ENCODE measurements at regions not wholly inside any gene's neighbourhood (a gene's known extent, or its start where the extent isn't known, plus 50 kb on each side); places are given as distances from the start of the nearest gene placed in this dataset.
"Not testable (repeated sequence)": the region's sequence is repeated elsewhere in the genome, so short reads cannot be mapped to it uniquely, and the experiment has no call there.

- Histone ChIP-seq H3K9me3 (no peaks in the 10 kb centered on the region), H3K4me1 (0 out of 2 replicates have a peak, but pooled peaks cover 1% of the 10 kb centered on the region), H3K36me3 (replicated peaks) (no peaks in the 10 kb centered on the region), H3K27me3 (ENCODE audit: low read depth) (no peaks in the 10 kb centered on the region), H3K4me3 (no peak overlapping the region)
- no peak for DNase-seq (ENCODE audit: low spot score in 2 of 2)
- in situ Hi-C loops (cut with MboI; ENCODE audit: low sequenced_read_pairs) = no loop called here
These were observed 108.3 kb downstream of the HNRNPLL start for GRCh38 chr2:38494394-38494793.

- H3K4me3 ChIP-seq = no peak overlapping the region
- H3K9me3 ChIP-seq = no peaks in the 10 kb centered on the region
- no peak for DNase-seq (ENCODE audit: low spot score in 2 of 2)
- H3K36me3 ChIP-seq (replicated peaks) = no peaks in the 10 kb centered on the region
- H3K27me3 ChIP-seq (ENCODE audit: low read depth) = no peaks in the 10 kb centered on the region
- in situ Hi-C loops (cut with MboI; ENCODE audit: low sequenced_read_pairs) = no loop called here
- no peaks in the 10 kb centered on the region for H3K4me1 ChIP-seq
These were observed 110.6 kb downstream of the HNRNPLL start for GRCh38 chr2:38492042-38492615.

GRCh38 chr2:38491436-38491835 is 111.3 kb downstream of the HNRNPLL start:
- no peaks in the 10 kb centered on the region for H3K9me3 ChIP-seq
- no peaks in the 10 kb centered on the region for H3K36me3 ChIP-seq (replicated peaks)
- no peaks in the 10 kb centered on the region for H3K27me3 ChIP-seq (ENCODE audit: low read depth)
- no peak for DNase-seq (ENCODE audit: low spot score in 2 of 2)
- no peak overlapping the region for H3K4me3 ChIP-seq
- in situ Hi-C loops (cut with MboI; ENCODE audit: low sequenced_read_pairs) = no loop called here
- H3K4me1 ChIP-seq = no peaks in the 10 kb centered on the region

GRCh38 chr2:38489846-38490245 is 112.8 kb upstream of the ATL2 start:
- Histone ChIP-seq H3K27me3 (ENCODE audit: low read depth) (no peaks in the 10 kb centered on the region), H3K4me1 (no peaks in the 10 kb centered on the region), H3K9me3 (no peaks in the 10 kb centered on the region), H3K4me3 (no peak overlapping the region), H3K36me3 (replicated peaks) (no peaks in the 10 kb centered on the region)
- DNase-seq (ENCODE audit: low spot score in 2 of 2) = no peak
- in situ Hi-C loops (cut with MboI; ENCODE audit: low sequenced_read_pairs) = no loop called here

DNA sequence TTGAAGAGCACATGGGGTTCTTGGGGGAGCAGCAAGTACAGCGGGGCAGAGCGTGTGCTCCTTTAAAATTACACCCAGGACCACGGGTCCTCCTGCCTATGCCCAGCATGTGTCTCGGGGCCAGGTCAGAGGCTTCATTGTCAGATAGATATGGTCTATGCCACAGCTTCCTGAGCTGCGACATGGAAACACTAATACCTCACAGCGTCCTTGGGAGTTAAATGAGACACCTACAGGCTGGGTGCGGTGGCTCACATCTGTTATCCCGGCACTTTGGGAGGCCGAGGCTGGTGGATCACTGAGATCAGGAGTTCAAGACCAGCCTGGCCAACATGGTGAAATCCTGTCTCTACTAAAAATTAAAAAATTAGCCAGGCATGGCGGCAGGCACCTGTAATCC is 110.8 kb upstream of the ATL2 start:
- H3K36me3 ChIP-seq (replicated peaks) = no peaks in the 10 kb centered on the region
- H3K27me3 ChIP-seq (ENCODE audit: low read depth) = no peaks in the 10 kb centered on the region
- DNase-seq (ENCODE audit: low spot score in 2 of 2) = no peak
- no peaks in the 10 kb centered on the region for H3K9me3 ChIP-seq
- no peaks in the 10 kb centered on the region for H3K4me1 ChIP-seq
- in situ Hi-C loops (cut with MboI; ENCODE audit: low sequenced_read_pairs) = no loop called here
- no peak overlapping the region for H3K4me3 ChIP-seq

DNA sequence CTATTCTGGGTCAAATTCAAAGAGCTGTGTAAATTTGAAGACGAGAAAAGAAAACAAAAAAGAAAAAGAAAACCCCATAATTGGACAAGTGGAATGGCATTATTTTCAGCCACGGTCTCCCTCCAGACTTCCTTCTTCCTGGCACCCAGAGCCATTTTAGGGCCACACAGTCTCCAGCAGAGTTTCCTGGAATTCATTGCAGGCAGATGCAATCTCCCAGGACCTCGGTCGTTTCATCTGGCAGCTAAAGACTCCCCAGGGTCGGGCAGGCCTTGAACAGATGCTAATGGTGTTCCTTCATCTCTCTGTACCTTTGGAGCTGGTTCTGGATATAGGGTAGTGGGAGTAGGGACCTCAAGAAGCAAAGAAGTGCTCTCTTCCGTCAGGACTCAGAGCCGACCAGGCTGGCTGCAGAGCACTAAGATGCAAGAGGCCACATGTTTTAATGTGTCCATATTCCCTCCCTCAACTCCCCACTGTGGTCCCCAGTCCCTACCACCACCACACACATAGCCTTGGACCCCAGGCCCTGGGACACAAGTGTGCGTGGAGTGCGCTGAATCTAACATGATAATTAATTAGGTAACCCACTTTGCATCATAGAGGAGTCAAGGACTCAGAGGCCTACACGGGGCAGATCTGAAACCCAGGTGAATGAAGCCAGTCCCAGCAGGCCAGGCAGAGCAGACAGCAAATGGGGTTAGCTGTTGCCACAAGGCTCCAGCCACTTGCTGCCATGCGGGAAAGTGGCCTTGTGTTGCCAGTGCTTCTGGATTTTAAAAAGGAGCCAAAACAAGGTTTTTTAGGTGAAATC is 109.3 kb upstream of the ATL2 start:
- no peaks in the 10 kb centered on the region for H3K27me3 ChIP-seq (ENCODE audit: low read depth)
- DNase-seq (ENCODE audit: low spot score in 2 of 2) = no peak
- H3K9me3 ChIP-seq = no peaks in the 10 kb centered on the region
- H3K36me3 ChIP-seq (replicated peaks) = no peaks in the 10 kb centered on the region
- in situ Hi-C loops (cut with MboI; ENCODE audit: low sequenced_read_pairs) = no loop called here
- H3K4me1 ChIP-seq = no peaks in the 10 kb centered on the region
- no peak overlapping the region for H3K4me3 ChIP-seq

DNA sequence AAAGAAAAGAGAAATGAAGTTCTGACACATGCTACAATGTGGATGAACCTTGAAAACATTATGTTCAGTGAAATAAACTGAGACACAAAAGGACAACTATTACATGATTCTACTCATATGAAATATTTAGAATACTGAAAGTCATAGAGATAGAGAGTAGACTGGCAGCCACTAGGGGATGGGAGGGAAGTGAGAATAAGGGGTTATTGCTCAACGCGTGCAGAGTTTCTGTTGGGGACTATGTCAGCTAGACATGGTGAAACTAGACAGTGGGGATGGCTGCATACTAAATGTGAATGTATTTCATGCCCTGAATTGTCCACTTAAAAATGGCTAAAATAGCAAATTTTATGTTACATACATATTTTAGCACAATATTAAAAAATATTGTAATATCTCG is 108.7 kb upstream of the ATL2 start:
- H3K9me3 ChIP-seq = no peaks in the 10 kb centered on the region; the same call in 1 of the 2 replicates
- H3K27me3 ChIP-seq (ENCODE audit: low read depth) = no peaks in the 10 kb centered on the region
- H3K36me3 ChIP-seq (replicated peaks) = no peaks in the 10 kb centered on the region
- in situ Hi-C loops (cut with MboI; ENCODE audit: low sequenced_read_pairs) = no loop called here
- no peak for DNase-seq (ENCODE audit: low spot score in 2 of 2)
- H3K4me1 ChIP-seq = no peaks in the 10 kb centered on the region
- H3K4me3 ChIP-seq = no peak overlapping the region

- Histone ChIP-seq H3K4me3 (no peak overlapping the region), H3K36me3 (replicated peaks) (no peaks in the 10 kb centered on the region), H3K27me3 (ENCODE audit: low read depth) (no peaks in the 10 kb centered on the region), H3K4me1 (no peaks in the 10 kb centered on the region), H3K9me3 (no peaks in the 10 kb centered on the region; the same call in 1 of the 2 replicates)
- no peak for DNase-seq (ENCODE audit: low spot score in 2 of 2)
- in situ Hi-C loops (cut with MboI; ENCODE audit: low sequenced_read_pairs) = no loop called here
These were observed 107.9 kb upstream of the ATL2 start for GRCh38 chr2:38484957-38485356.

DNA sequence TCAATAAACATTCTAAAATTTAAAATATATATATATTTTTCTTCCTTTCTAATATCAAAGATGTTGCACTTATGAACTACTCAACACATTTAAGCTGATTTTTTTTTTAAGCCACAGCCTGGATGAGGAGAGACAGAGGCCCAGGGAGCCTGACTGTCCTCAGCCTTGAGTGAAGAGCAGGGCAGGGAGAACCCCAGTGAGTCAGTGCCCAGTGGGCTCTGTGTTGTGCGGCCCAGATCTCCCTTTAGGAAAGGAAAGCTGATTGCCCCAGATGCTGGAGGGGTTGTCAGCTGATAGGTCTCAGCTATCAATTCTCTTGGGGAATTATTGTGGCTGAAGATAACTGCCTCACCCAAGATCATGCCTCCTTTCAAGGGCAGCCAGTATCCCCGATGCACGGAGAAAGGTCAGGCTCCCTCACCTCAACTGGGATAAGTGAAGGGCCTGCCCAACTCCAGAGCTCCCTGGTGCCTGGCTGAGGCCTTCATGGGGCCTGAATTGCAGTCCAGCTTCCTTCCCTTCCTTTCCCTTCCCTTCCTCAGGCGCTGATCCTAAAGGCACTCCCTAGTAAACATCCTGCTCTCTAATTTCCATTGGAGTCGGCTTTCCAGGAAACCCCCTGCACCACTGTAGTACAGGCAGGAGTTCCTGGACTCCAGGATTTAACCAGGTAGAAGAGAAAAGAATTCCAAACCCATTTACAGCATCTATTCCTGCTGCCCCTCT is 106.9 kb upstream of the ATL2 start:
- no peak for DNase-seq (ENCODE audit: low spot score in 2 of 2)
- Histone ChIP-seq H3K4me3 (no peak overlapping the region), H3K9me3 (no peaks in the 10 kb centered on the region; the same call in 1 of the 2 replicates), H3K4me1 (no peaks in the 10 kb centered on the region), H3K36me3 (replicated peaks) (no peaks in the 10 kb centered on the region), H3K27me3 (ENCODE audit: low read depth) (no peaks in the 10 kb centered on the region)
- in situ Hi-C loops (cut with MboI; ENCODE audit: low sequenced_read_pairs) = no loop called here

GRCh38 chr2:38482710-38483109 is 105.6 kb upstream of the ATL2 start:
- DNase-seq (ENCODE audit: low spot score in 2 of 2); H3K27me3 ChIP-seq (ENCODE audit: low read depth); H3K9me3 ChIP-seq; in situ Hi-C loops (cut with MboI; ENCODE audit: low sequenced_read_pairs); H3K36me3 ChIP-seq (replicated peaks); H3K4me3 ChIP-seq; H3K4me1 ChIP-seq: not testable (repeated sequence)

GRCh38 chr2:38480617-38481016 is 103.5 kb upstream of the ATL2 start:
- Histone ChIP-seq H3K36me3 (replicated peaks) (no peaks in the 10 kb centered on the region), H3K27me3 (ENCODE audit: low read depth) (no peaks in the 10 kb centered on the region), H3K4me1 (no peaks in the 10 kb centered on the region), H3K4me3 (no peak overlapping the region), H3K9me3 (no peaks in the 10 kb centered on the region; the same call in 1 of the 2 replicates)
- in situ Hi-C loops (cut with MboI; ENCODE audit: low sequenced_read_pairs) = no loop called here
- DNase-seq (ENCODE audit: low spot score in 2 of 2) = no peak

- peaks cover 1% of the 10 kb centered on the region; the same call in 1 of the 2 replicates for H3K9me3 ChIP-seq
- in situ Hi-C loops (cut with MboI; ENCODE audit: low sequenced_read_pairs) = no loop called here
These were observed 99.9 kb upstream of the ATL2 start for GRCh38 chr2:38477006-38477405.

DNA sequence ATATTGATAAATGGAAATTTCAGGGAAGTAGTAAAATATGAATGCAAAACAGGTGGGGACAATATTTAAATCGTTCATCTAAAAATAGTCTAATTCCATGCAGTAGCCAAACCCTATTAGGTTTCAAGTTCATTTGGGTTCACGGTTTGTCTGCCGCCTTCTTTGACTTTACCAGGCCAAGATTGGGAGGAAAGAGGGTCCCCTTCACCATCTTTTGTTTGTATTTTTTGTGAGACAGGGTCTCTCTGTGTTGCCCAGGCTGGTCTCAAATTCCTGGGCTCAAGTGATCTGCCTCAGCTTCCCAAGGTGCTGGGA is 98.5 kb upstream of the ATL2 start:
- H3K9me3 ChIP-seq = peaks cover 4% of the 10 kb centered on the region; the same call in 1 of the 2 replicates
- no peak overlapping the region for H3K4me3 ChIP-seq
- no peaks in the 10 kb centered on the region for H3K4me1 ChIP-seq
- in situ Hi-C loops (cut with MboI; ENCODE audit: low sequenced_read_pairs) = no loop called here
- DNase-seq (ENCODE audit: low spot score in 2 of 2) = no peak
- no peaks in the 10 kb centered on the region; the same call in 1 of the 2 replicates for H3K27me3 ChIP-seq (ENCODE audit: low read depth)
- no peaks in the 10 kb centered on the region for H3K36me3 ChIP-seq (replicated peaks)

More at GRCh38 chr2:38477006-38477405, 99.9 kb upstream of the ATL2 start:
- no peaks in the 10 kb centered on the region for H3K27me3 ChIP-seq (ENCODE audit: low read depth)
- no peaks in the 10 kb centered on the region for H3K4me1 ChIP-seq
- DNase-seq (ENCODE audit: low spot score in 2 of 2) = no peak
- H3K36me3 ChIP-seq (replicated peaks) = no peaks in the 10 kb centered on the region
- no peak overlapping the region for H3K4me3 ChIP-seq
